H9 (cell line): ENCODE measurements at regions not wholly inside any gene's neighbourhood (a gene's known extent, or its start where the extent isn't known, plus 50 kb on each side); places are given as distances from the start of the nearest gene placed in this dataset.

Experiments
- DNase-seq: peaks from one replicate; pipeline ENCODE4 v3.0.0-alpha.2; 2017
- H2AFZ ChIP-seq: one replicate; pipeline ENCODE4 v1.6.1; 2013; ENCODE audit warnings: mild to moderate bottlenecking, low read length, control low read depth, moderate library complexity
- H2AK5ac ChIP-seq: 2 replicates; pipeline ENCODE4 v1.6.1; 2013; ENCODE audit warnings: low read length, control low read depth, mixed read lengths; ENCODE audit not compliant: insufficient read length
- H2BK120ac ChIP-seq: one replicate; pipeline ENCODE4 v1.6.1; 2013; ENCODE audit warnings: low read depth, mild to moderate bottlenecking, low read length, control low read depth, inconsistent platforms; ENCODE audit not compliant: poor library complexity, severe bottlenecking
- H2BK12ac ChIP-seq: 2 replicates; pipeline ENCODE4 v1.6.1; 2013; ENCODE audit warnings: low read length, control low read depth, mixed read lengths, low read depth; ENCODE audit not compliant: insufficient read length
- H2BK15ac ChIP-seq: 2 replicates; pipeline ENCODE4 v1.6.1; 2013; ENCODE audit warnings: low read depth, low read length, control low read depth
- H2BK20ac ChIP-seq: one replicate; pipeline ENCODE4 v1.6.1; 2013; ENCODE audit warnings: low read depth, mild to moderate bottlenecking, low read length, control low read depth, inconsistent platforms; ENCODE audit not compliant: poor library complexity, severe bottlenecking
- H2BK5ac ChIP-seq: 2 replicates; pipeline ENCODE4 v1.6.1; 2013; ENCODE audit warnings: low read length, control low read depth, mixed read lengths; ENCODE audit not compliant: insufficient read length
- H3K14ac ChIP-seq: 2 replicates; pipeline ENCODE4 v1.6.1; 2013; ENCODE audit warnings: low read length, control low read depth; ENCODE audit not compliant: insufficient read depth
- H3K18ac ChIP-seq: 2 replicates; pipeline ENCODE4 v1.6.1; 2013; ENCODE audit warnings: low read depth, mild to moderate bottlenecking, mixed read lengths, low read length, control low read depth; ENCODE audit not compliant: insufficient read length
- H3K23ac ChIP-seq: 2 replicates; pipeline ENCODE4 v1.6.1; 2013; ENCODE audit warnings: low read length, control low read depth, mixed read lengths, low read depth; ENCODE audit not compliant: insufficient read length
- H3K23me2 ChIP-seq: 2 replicates; pipeline ENCODE4 v1.6.1; 2013; ENCODE audit warnings: low read depth, mild to moderate bottlenecking, mixed read lengths, low read length, control low read depth; ENCODE audit not compliant: insufficient read length, poor library complexity, severe bottlenecking
- H3K27ac ChIP-seq: 2 replicates; pipeline ENCODE4 v1.5.1; 2013; ENCODE audit warnings: low read length, control low read depth, mixed read lengths, low read depth; ENCODE audit not compliant: insufficient read length
- H3K27me3 ChIP-seq: 2 replicates; pipeline ENCODE4 v1.6.1; 2013; ENCODE audit warnings: low read length, control low read depth, inconsistent platforms; ENCODE audit not compliant: insufficient read depth
- H3K4ac ChIP-seq: 2 replicates; pipeline ENCODE4 v1.6.1; 2013; ENCODE audit warnings: low read depth, mild to moderate bottlenecking, control low read depth, inconsistent platforms, low read length, moderate library complexity
- H3K4me1 ChIP-seq: 2 replicates; pipeline ENCODE4 v1.6.1; 2013; ENCODE audit warnings: low read length, control low read depth, inconsistent platforms; ENCODE audit not compliant: insufficient read depth
- H3K4me2 ChIP-seq: 2 replicates; pipeline ENCODE4 v1.6.1; 2013; ENCODE audit warnings: low read length, control low read depth, mixed read lengths; ENCODE audit not compliant: insufficient read length, insufficient read depth
- H3K56ac ChIP-seq: 2 replicates; pipeline ENCODE4 v1.6.1; 2013; ENCODE audit warnings: low read depth, mild to moderate bottlenecking, mixed read lengths, low read length, control low read depth; ENCODE audit not compliant: insufficient read length
- H3K79me1 ChIP-seq: 2 replicates; pipeline ENCODE4 v1.6.1; 2013; ENCODE audit warnings: low read depth, mild to moderate bottlenecking, moderate library complexity, low read length, control low read depth, inconsistent platforms; ENCODE audit not compliant: insufficient read depth, poor library complexity, severe bottlenecking
- H3K79me2 ChIP-seq: 2 replicates; pipeline ENCODE4 v1.6.1; 2013; ENCODE audit warnings: low read length, control low read depth, inconsistent platforms; ENCODE audit not compliant: insufficient read depth
- H3K9ac ChIP-seq: 2 replicates; pipeline ENCODE4 v1.6.1; 2013; ENCODE audit warnings: low read length, control low read depth, mixed read lengths; ENCODE audit not compliant: insufficient read length; ENCODE audit errors: extremely low read depth
- H3K9me3 ChIP-seq: one replicate; pipeline ENCODE4 v1.6.1; 2013; ENCODE audit warnings: low read depth, low read length, inconsistent platforms; ENCODE audit not compliant: control insufficient read depth
- H3T11ph ChIP-seq: one replicate; pipeline ENCODE4 v1.6.1; 2013; ENCODE audit warnings: mild to moderate bottlenecking, low read length, control low read depth, inconsistent platforms
- H4K20me1 ChIP-seq: one replicate; pipeline ENCODE4 v1.6.1; 2013; ENCODE audit not compliant: control insufficient read depth, insufficient read length, insufficient read depth
- H4K5ac ChIP-seq: 2 replicates; pipeline ENCODE4 v1.6.1; 2013; ENCODE audit warnings: low read depth, mild to moderate bottlenecking, mixed read lengths, low read length, control low read depth; ENCODE audit not compliant: insufficient read length
- H4K8ac ChIP-seq: replicated peaks from 2 replicates; pipeline ENCODE4 v1.6.1; 2013; ENCODE audit warnings: low read length, control low read depth, mixed read lengths, low read depth; ENCODE audit not compliant: insufficient read length
- H4K91ac ChIP-seq: 2 replicates; pipeline ENCODE4 v1.6.1; 2013; ENCODE audit warnings: low read depth, mild to moderate bottlenecking, moderate library complexity, mixed read lengths, low read length, control low read depth; ENCODE audit not compliant: insufficient read length
- H3K27ac Mint-ChIP-seq, 3 experiments: 2 replicates in 2 of 3; 3 replicates in 1 of 3; pipeline ENCODE4 v1.8.0; 2020 to 2021; ENCODE audit warnings: mixed read lengths in 3 of 3, mild to moderate bottlenecking in 1 of 3, moderate library complexity in 1 of 3
- H3K27me3 Mint-ChIP-seq: 2 replicates; pipeline ENCODE4 v1.8.0; 2021; ENCODE audit warnings: low read depth, mild to moderate bottlenecking, moderate library complexity, mixed read lengths
- H3K36me3 Mint-ChIP-seq, 3 experiments: 2 replicates in 2 of 3; 3 replicates in 1 of 3; pipeline ENCODE4 v1.8.0; 2020 to 2021; ENCODE audit warnings: low read depth in 3 of 3, mixed read lengths in 3 of 3; ENCODE audit not compliant: insufficient read depth in 1 of 3
- H3K4me1 Mint-ChIP-seq, 2 experiments: 2 replicates each; pipeline ENCODE4 v1.8.0; 2020; ENCODE audit warnings: mixed read lengths in 2 of 2
- H3K4me3 Mint-ChIP-seq, 2 experiments: 2 replicates in 1 of 2; 3 replicates in 1 of 2; pipeline ENCODE4 v1.8.0; 2020 to 2021; ENCODE audit warnings: mild to moderate bottlenecking in 2 of 2, mixed read lengths in 2 of 2, moderate library complexity in 1 of 2
- H3K9me3 Mint-ChIP-seq, 2 experiments: 2 replicates in 1 of 2; 3 replicates in 1 of 2; pipeline ENCODE4 v1.8.0; 2020; ENCODE audit warnings: mild to moderate bottlenecking in 2 of 2, mixed read lengths in 2 of 2, moderate library complexity in 1 of 2
- CTCF ChIP-seq: fragments of 200-600 bp; sonication (generic); conservative IDR thresholded peaks from 3 replicates; pipeline ENCODE4 v1.8.0; 2021; ENCODE audit warnings: antibody characterized with exemption, mild to moderate bottlenecking
- WGBS: extraction: QIAGEN DNeasy Blood & Tissue Kit; methylation state at CpG from one replicate; pipeline ENCODE4 v1.1.7; 2013; ENCODE audit warnings: missing lambda C conversion rate, low lambda C conversion rate, mixed read lengths; ENCODE audit not compliant: insufficient read length; ENCODE audit errors: extremely low coverage; 5-methylcytosine and 5-hydroxymethylcytosine counted together

GRCh38 chr19:21604951-21605476 lies 99.6 kb downstream of the ZNF429 start:
- no peaks in the 10 kb centered on the region for H4K20me1 ChIP-seq
- H4K8ac ChIP-seq: no peak overlapping the region
- no peak for DNase-seq
- H3K79me2 ChIP-seq: no peaks in the 10 kb centered on the region
- H3K56ac ChIP-seq: no peak overlapping the region
- H4K5ac ChIP-seq: no peak overlapping the region
- no peak overlapping the region for H2BK12ac ChIP-seq
- peak overlapping the region; percentile 39 for H3K4me2 ChIP-seq
- no peak overlapping the region for H2AFZ ChIP-seq
- no peak overlapping the region for H2BK20ac ChIP-seq
- Mint-ChIP-seq H3K27ac (peak overlapping the region in 2 of 3 experiments; percentile 28 to 86; a peak in 3 of 7 replicates), H3K4me3 (peak overlapping the region in 1 of 2 experiments; percentile 45; a peak in 3 of 5 replicates), H3K9me3 (peaks cover 64 to 74% of the 10 kb centered on the region in 2 experiments), H3K27me3 (peaks cover 22% of the 10 kb centered on the region), H3K4me1 (peaks cover 31 to 58% of the 10 kb centered on the region in 2 experiments), H3K36me3 (peaks cover 0 to 5% (median 4%) of the 10 kb centered on the region in 3 experiments; a peak in 3 of 7 replicates)
- H3K4ac ChIP-seq: no peak overlapping the region
- peaks cover 13% of the 10 kb centered on the region for H3K9me3 ChIP-seq
- TF ChIP-seq CTCF: no peak
- WGBS: no CpG with 5 or more reads among the region's 8 CpGs
- H3K18ac ChIP-seq: peak overlapping the region; percentile 65
- no peak overlapping the region for H2BK15ac ChIP-seq
- no peak overlapping the region for H3T11ph ChIP-seq
- H3K23ac ChIP-seq: no peak overlapping the region
- no peak overlapping the region for H2BK5ac ChIP-seq
- no peak overlapping the region for H2AK5ac ChIP-seq
- no peaks in the 10 kb centered on the region for H3K4me1 ChIP-seq
- no peak overlapping the region for H3K9ac ChIP-seq
- H3K14ac ChIP-seq: peak overlapping the region; percentile 75; the same call in 1 of the 2 replicates
- H3K79me1 ChIP-seq: no peaks in the 10 kb centered on the region
- H4K91ac ChIP-seq: no peak overlapping the region
- H3K23me2 ChIP-seq: no peaks in the 10 kb centered on the region
- H3K27me3 ChIP-seq: no peaks in the 10 kb centered on the region
- no peak overlapping the region for H2BK120ac ChIP-seq
- no peak overlapping the region for H3K27ac ChIP-seq
